ENCODE measurements at regions not wholly inside any gene's neighbourhood (a gene's known extent, or its start where the extent isn't known, plus 50 kb on each side); places are given as distances from the start of the nearest gene placed in this dataset.

- TF ChIP-seq FOXA1 (IDR thresholded peaks at IDR 0.05): no peak
- no peak for TF ChIP-seq PKNOX1 (IDR thresholded peaks at IDR 0.05)
- TF ChIP-seq SP1 (IDR thresholded peaks at IDR 0.05): no peak
- TF ChIP-seq SUZ12 (IDR thresholded peaks at IDR 0.05): no peak
- TF ChIP-seq BHLHE40 (IDR thresholded peaks at IDR 0.05; ENCODE audit: borderline replicate concordance): no peak
- TF ChIP-seq NFRKB (IDR thresholded peaks at IDR 0.05): no peak
- no peak for TF ChIP-seq ARNT (IDR thresholded peaks at IDR 0.05)
- no peak for TF ChIP-seq FOXM1 (IDR thresholded peaks at IDR 0.05; ENCODE audit: borderline replicate concordance)
- no peak for TF ChIP-seq FOXK2 (IDR thresholded peaks at IDR 0.05)
Observed at GRCh38 chr4:66328803-66329574, 658.7 kb upstream of the EPHA5 start.
